NAMALWA (cell line): ENCODE measurements at regions not wholly inside any gene's neighbourhood (a gene's known extent, or its start where the extent isn't known, plus 50 kb on each side); places are given as distances from the start of the nearest gene placed in this dataset.

ENCODE experiments used
- DNase-seq: peaks from one replicate; pipeline ENCODE4 v3.0.0-alpha.2; 2015; ENCODE audit warnings: low spot score

DNA sequence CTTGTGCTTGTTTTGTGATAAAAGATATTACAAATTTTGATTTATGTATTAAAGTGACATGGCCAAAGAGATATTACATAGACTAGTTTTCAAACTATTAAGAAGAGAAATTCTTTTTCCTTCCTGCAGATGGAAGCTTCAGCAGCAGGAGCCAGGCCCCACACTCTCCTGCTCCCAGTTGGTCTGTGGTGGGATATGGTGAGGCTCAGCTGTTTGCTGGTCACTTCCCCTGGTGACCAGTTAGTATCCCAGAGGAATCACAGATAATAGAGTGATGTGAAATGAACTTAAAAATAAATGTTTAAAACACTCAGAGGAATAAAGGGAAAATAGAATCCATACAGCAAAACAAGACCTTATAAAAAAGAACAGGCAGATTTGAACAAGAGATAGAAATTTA, 154.7 kb downstream of the KTN1 start:
- no peak for DNase-seq

DNA sequence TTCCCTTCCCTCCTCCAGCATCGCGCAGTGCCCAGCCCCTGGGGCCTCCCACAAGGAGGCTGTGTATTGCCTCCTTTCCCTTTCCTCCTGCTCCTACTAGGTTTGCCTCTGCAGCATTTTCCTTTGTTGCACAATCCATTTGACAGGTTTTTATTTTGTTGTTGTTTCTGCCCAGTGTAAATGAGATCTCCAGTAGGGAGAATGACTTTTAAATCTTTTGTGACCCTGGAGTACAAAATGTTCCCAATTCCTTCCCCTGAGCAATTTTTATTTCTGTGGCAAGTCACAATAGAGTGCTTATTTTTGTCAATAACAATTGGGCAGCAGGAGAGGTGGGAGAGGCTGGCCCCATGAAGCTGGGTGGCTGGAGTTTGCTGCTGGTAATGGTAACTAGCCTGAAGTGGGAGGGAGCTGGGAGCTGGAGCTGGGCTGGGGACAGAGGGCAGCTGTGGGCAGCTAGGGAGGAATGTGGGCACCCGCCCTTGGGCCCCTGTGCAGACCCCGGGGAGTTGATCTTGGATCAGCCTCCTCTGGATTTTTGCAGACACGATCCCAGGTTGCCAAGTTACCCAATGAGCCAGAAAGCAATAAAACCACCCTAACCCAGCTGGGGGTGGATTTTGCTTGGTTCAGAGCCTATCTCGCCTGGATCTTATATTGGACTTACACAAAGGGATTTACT, 160.1 kb downstream of the KTN1 start:
- no peak for DNase-seq

DNA sequence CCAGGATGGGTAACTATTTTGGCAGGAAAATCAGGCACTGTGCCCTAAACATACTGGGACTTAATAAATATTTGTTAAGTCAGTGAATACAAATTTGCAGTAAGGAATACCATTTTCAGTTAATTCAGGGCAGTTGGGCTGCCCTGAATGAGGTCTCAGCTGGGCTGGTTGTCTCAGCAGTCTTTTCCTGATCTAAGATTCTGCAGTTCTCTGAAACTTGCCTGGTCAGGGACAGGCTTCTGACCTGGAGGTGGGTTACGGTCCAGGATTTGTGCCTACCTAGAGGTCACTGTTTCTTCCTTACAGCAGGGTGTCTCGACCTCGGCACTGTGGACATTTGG, 160.6 kb downstream of the KTN1 start:
- no peak for DNase-seq

DNA sequence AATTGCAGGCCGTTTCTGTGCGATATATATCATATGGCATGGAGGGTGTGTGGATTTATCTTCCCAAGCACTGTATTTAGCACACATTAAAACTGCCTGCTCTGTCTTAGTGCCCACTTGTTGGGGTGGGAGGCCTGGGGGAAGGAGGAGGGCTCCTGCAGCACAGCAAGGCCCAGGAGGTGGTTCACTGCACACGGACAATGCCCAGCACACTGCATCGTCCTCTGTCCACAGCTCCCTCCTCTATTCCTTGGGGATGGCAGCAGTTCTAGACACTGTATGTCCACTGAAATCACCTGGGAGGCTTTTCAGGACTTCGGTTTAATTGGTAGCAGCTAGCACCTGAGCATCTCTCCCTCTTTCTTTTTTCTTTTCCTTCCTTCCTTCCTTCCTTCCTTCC, 161.2 kb downstream of the KTN1 start:
- no peak for DNase-seq

DNA sequence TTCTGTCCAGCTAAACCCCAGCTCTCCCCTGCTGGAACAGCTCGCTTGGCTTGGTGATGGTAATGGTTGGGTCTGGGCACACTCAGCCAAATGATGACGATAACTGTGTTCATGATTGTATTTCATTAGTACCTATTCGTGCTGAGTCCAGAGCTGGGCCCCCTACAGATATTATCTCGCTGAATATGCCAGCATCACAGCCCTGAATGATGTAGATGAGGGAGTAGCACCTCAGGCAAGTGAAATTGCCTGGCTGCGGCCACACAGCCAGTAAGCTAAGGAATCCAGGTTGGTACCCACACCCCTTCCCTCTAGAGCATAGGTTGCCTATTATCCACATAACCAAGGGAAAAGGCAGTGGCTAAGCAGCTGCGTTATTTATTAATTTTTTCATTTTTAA, 163.5 kb downstream of the KTN1 start:
- no peak for DNase-seq

DNA sequence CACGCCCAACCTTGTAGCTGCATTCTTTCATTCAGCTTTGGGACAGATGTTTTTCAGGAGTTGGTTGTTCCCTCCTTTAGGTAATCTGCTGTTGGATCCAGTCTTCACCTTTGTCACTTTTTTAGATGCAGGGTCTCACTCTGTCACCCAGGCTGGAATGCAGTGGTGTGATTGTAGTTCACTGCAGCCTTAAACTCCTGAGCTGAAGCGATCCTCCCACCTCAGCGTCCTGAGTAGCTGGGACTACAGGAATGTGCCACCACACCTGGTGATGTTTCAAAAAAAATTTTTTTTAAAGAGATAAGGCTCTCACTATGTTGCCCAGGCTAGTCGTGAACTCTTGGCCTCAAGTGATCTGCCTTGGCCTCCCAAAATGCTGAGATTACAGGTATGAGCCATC, 164.3 kb downstream of the KTN1 start:
- DNase-seq: no peak

DNA sequence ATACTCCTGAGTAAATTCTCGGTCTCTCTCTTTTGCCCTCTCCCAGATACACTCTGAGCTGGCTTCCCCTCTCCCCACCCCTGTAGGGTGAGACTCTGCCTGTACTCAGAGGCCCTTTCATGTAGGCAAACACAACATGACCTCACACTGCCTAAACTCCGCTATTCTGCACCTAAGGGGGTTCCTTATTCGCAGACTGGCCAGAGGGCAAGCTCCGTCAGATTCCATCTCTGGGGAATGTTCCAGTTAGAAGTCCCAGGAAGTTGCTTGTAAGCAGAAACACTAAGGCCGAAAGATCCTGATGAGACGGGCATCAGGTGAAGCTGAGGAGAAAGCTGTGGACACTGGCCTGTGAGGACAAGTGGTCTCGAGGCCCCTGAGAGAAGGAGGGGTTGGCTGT, 165.9 kb downstream of the KTN1 start:
- no peak for DNase-seq

DNA sequence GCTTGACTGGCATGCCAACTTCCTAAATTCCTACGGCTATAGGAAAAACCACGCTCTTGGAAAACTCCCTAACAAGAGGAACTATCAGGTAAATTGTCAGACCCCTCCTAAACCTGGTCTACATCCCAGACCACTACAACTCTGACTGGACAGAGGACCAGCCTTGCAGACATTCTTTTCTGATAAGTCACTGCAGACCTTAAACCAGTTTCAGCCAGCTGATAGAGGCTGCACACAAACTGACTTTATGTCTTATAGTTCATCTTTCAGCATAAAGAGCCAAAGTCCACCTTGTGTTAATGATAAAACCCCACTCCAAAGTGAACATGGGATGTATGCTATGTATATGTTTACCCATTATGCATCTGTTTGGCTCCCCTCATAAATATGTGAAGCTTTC, 166.6 kb downstream of the KTN1 start:
- DNase-seq: no peak

DNA sequence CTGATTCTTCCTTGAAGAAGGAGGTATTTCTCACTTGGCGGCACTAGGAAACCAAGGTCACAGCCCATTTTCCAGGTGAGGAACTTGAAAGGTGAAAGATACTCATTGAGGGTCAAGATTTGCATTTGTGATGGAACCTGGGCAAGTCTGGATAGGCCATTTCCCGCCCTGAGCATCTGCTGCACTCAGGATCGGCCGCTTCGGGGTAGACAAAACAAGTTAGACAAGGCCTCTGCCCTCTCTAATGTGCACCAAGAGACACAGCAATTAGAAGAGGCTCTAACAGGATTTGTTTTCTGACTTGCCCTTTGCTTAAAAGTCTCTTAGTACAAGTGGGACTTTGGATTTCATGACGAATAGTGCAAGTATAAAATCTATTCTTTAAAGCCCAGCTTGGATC, 167.2 kb downstream of the KTN1 start:
- no peak for DNase-seq

DNA sequence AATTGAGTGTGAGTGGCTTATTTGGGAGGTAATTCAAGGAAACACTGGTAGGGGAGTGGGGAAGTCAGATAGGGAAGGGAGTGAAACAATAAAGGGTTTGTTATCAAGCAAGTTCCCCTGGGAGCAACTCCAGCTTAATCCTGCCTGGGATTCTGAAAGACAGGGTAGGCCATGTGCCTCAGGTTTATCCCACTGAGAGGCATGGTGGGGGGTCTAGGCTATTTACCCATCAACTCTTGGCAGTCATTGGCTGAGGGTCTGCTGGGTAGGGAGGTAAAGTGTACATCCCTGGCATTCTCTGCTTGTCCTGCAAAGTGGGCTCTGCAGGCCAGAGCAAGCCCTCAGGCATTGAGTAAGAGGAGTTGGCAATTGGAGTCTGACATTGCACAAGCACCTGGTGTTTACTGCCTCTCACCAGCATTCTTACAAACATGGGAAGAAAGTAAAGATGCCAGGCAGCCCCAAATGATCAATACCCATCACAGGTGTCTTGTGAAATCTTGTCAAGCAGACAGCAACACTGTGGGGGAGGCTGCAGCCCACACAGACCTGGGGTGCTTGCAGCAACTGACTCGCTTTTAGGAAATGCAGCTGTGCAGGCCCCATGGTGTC, 169.3 kb downstream of the KTN1 start:
- no peak for DNase-seq

DNA sequence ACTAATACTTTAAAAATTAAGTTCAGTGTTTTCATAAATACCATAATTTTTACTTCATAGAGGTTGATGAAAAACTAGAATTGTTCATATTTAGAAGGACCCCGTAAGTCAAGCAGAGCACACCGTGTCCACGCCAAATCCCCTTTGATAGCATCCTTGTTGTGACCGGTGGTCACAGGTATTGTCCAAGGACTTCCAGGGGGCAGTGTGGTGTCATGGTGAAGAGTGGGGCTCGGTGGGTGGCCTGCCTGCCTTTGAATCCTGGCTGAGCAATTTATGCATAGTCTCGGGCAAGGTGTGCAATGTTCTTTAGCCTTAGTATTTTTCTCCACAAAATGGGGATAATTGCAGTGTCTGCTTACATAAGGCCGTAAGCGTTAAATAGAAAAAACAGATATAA, 169.9 kb downstream of the KTN1 start:
- DNase-seq: no peak

DNA sequence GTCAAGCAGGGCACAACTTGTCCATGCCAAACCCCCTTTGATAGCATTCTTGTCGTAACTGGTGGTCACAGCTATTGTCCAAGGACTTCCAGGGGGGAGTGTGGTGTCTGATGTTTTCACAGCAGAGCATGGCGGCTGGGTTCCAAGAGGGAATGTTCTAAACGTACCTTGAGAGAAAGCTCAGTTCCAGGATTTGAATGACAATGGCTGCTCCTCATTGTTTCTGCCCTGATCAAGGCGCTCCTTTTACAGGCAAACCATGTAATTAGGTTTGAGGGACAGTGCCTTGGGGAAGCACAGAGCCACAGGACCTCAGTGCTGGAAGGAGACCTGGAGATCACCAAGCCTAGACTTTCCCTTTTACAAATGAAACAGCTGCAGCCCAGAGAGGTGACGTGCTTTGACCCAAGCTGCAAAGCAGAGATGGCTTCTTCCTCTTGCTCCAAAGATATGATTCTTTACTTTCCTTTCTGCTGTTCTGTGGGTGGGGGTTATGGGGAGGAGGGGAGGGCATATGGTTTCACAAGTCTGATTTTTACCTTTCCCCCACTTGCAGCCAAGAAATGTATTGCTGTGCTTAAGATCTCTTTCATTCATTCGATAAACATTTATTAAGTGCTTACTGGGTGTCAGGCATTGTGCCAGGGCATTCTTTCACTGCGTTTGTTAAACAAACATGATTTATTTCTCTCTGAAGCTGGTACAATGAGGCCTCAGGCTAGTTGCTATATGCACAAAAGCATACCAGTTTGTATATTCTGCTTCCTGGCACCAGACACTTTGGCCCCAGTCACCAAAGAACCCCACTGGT, 172.8 kb downstream of the KTN1 start:
- no peak for DNase-seq

DNA sequence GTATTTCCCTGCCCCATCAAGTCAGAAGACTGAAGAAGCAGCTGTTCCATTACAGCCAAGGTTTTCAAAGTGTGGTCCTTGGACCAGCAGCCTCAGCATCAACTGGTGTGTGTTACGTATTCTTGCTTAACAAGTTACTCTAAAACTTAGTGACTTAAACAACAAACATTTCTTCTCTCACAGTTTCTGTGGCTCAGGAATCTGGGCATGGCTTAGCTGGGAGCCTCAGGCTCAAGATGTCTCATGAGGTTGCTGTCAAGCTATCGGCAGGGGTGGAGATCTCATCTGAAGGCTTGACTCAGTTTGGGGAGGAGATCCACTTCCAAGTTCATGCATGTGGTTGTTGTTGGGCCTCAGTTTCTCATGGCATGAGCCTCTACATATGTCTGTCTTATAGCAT, 174.5 kb downstream of the KTN1 start:
- no peak for DNase-seq

DNA sequence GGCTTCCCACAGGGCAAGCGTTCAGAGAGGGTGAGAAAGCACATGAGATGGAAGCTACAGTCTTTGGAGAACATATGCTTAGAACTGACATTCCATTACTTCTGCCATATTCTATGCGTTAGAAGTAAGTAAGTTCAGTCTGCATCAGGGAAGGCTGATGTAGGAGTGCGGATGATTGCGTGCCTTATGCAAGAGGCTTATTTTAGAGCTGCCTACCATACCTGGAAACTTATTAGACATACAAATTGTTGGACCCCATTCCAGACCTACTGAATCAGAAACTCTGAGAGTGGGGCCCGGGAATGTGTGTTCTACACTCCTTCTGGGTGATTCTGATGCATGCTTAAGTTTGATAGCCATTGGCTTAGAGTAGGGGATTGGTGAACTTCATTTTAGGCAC, 174.9 kb downstream of the KTN1 start:
- no peak for DNase-seq

DNA sequence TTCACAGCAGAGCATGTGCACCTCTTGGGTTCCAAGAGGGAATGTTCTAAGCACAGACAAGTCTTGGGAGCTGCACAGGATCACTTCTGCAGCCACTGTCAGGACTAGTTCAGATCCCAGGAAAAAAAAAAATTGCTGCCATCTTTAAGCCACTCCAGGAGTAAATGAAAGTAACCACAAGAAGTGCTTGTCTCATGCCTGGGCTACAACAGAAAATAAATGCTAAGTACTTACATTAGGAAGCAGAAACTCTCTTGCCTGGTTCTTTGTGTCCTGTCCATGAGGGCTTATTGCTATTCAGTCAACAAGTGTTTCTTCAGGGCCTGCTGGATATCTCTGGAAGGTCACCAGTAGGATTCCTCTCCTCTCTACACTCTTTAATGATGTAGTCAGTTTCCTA, 176.1 kb downstream of the KTN1 start:
- DNase-seq: no peak

DNA sequence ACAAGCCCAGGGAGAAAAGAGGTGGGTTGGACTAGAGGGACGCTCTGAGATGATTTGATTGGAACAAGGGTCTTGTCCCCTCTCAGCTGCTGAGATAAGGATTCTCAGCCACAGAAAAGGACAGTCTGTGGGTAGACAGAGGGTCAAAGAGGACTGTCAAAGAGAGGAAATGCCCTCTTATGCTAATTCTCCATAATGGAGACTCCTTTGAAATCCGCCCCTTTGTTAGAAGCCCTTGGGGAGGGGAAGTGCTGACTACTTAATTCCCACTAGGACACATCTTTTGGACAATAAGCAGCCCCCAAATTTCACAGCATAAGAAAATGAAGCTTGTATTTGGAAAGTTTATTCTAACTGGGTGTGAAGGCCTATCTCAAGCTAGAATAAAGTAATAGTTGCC, 176.6 kb downstream of the KTN1 start:
- no peak for DNase-seq

DNA sequence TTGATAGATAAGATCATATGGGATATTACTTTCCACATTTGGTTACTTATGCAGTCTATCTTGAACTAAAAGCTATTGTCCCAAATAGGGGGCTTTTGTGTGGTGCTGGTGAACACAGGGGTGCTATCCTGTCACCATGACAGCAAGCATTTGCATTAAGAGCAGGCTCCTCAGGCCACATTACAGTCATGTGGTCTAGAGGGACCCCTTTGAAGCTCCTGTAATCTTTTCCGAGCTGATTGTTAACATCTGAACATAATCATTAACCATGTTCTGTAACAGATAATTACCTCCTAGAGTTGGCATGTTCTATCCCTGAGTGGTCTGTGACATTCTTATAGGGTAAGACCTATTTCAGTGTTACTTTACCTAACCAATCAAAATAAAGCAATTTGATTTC, 178.8 kb downstream of the KTN1 start:
- no peak for DNase-seq

DNA sequence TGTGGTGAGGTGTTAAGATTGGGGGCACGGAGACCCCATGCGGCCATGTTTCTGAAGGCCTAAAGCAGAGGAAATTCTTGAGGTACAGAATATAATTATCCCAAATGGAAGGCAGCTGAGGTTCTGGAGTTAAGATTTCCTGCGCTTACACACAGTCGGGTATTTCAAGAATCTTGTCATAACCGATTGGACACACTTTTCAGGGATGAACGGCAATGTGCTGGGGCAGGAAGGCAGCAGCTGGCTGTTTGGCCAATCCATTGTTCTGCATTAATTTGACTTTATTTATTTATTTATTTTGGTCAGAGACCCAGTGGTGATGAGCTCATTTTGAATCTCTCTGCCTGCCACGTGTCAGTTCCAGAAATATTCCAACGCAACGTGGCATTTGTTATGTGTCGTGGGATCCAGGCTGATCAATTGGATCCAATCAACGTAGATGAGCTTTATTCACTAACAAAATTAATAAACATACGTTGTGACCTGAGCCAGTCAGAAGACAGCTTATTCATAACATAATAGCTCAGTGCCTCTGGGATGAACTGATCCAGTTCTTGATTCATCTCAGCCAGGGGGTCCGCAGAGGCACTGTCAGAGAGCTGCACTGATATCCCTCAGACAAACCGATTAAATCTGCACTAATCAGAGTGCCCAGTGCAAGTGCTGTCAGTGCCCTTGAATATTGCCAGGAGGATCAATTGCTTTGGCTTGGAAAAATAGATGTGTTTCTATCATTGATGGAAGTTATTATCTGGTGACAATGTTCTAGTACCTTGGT, 181.0 kb downstream of the KTN1 start:
- DNase-seq: no peak

DNA sequence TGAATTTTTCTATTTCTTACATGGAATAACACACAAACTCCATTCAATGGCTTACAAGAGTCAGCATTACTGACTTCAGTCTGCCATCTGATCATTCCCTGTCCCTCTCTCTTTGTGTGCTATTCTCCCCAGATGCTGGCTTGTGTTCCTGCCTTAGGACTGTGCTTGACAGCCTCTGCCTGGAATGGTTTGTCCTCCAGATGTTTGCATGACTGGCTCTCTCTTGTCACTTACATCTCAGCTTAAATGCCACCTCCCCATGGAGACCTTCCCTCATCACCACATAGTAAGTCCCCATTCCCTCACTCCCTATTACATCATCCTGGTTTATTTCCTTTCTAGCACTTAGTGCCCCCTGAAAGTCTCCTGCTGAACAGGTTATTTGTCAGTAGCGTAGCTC, 181.6 kb downstream of the KTN1 start:
- no peak for DNase-seq

DNA sequence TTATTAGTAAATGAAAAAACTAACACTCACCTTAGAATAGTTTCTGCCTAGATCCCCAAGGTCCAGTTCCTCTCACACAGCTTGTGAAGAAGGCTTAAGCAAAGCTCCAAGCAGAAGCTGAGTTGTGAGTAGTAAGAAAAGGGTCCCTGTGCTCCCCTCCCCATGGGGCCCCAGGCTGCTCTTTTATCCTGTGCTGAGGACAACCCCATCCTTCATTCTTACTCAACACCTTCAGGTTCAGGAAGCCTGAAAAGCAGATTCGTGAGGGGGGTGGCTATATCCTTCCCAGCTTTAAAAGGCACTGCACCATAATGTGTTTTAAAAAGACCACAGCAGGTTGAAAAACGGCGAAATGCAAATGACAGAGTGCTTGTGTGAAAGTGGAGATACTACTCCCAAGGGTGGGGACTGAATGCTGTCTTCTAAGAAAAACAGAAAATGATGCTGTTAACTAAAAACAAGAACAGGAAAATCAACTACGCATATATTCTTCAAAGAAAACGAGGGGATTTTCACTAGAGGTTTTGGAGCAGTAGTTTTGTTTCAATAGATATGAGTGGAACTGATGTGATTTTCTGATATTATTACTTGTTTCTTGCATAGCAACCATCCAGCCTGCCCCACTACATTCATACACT, 182.7 kb downstream of the KTN1 start:
- DNase-seq: no peak

DNA sequence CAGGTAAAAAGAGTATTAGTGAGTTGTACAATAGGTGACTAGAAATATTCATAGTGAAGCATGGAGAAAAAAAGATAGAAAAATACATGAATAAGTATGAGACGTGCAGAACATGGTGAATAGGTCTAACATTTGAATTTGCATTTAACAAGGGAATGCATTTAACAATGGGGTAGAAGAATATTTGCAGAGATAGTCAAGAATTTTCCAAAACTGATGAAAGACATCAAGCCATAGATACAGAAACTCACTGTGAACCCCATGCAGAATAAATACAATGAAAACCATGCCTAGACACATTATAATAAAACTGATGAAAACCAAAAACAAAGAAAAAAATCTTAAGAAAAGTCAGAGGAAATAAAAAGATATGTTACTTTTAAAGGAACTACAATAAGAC, 184.8 kb downstream of the KTN1 start:
- DNase-seq: no peak

DNA sequence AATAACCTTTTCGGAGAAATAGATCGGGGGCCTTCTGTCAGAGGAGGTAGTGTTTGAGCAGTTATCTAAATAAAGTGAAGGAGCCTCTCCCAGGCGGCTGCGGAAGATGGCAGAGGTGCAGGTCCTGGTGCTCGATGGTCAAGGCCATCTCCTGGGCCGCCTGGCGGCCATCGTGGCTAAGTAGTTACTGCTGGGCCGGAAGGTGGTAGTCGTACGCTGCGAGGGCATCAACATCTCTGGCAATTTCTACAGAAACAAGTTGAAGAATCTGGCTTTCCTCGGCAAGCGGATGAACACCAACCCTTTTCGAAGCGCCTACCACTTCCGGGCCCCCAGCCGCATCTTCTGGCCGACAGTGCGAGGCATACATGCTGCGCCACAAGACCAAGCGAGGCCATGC, 186.1 kb downstream of the KTN1 start:
- no peak for DNase-seq
